Caco-2 (cell line): ENCODE measurements at regions not wholly inside any gene's neighbourhood (a gene's known extent, or its start where the extent isn't known, plus 50 kb on each side); places are given as distances from the start of the nearest gene placed in this dataset.

Source experiments
- BruUV-seq: library from RNA; stranded (reverse); fragments of 400-500 nt; replicated peaks from 2 replicates; lab custom pipeline; 2021; lab: Mats Ljungman, UMichigan
- CTCF ChIA-PET: fragments of 300-600 bp; sonication (Branson Sonifier 250); formaldehyde crosslinking; loops from one replicate; lab custom pipeline; 2022; ENCODE audit warnings: antibody characterized with exemption; lab: Charles Lee
- POLR2A ChIA-PET: fragments of 300-600 bp; sonication (Branson Sonifier 250); formaldehyde crosslinking; loops from one replicate; lab custom pipeline; 2022; ENCODE audit warnings: antibody characterized with exemption; lab: Charles Lee
- DNase-seq, 2 experiments: peaks; one replicate each; pipeline versions ENCODE4 v3.0.0 to v3.0.0-alpha.2; 2020 to 2022
- H3K27me3 ChIP-seq: replicated peaks from 2 replicates; pipeline ENCODE4 v1.6.0; 2011; ENCODE audit warnings: low read length; ENCODE audit not compliant: control insufficient read depth, insufficient read depth
- H3K36me3 ChIP-seq: 2 replicates; pipeline ENCODE4 v1.5.1; 2011; ENCODE audit warnings: low read length; ENCODE audit not compliant: control insufficient read depth, insufficient read depth
- H3K4me1 ChIP-seq: fragments of 250-450 bp; sonication (Bioruptor Pico); 2 replicates; pipeline ENCODE4 v1.5.1; 2020; ENCODE audit warnings: mild to moderate bottlenecking
- H3K4me3 ChIP-seq: 2 replicates; pipeline ENCODE4 v1.5.1; 2011; ENCODE audit warnings: low read depth, mild to moderate bottlenecking, control low read depth, low read length
- H3K9me3 ChIP-seq: fragments of 250-450 bp; sonication (Bioruptor Pico); 2 replicates; pipeline ENCODE4 v1.5.1; 2020; ENCODE audit warnings: mild to moderate bottlenecking, moderate library complexity
- H3K27ac Mint-ChIP-seq: one replicate; pipeline ENCODE4 v1.8.0; 2022; ENCODE audit warnings: mixed read lengths; ENCODE audit not compliant: unreplicated experiment
- H3K27me3 Mint-ChIP-seq: one replicate; pipeline ENCODE4 v1.8.0; 2022; ENCODE audit warnings: mixed read lengths; ENCODE audit not compliant: insufficient read depth, unreplicated experiment
- H3K36me3 Mint-ChIP-seq: one replicate; pipeline ENCODE4 v1.8.0; 2022; ENCODE audit warnings: mild to moderate bottlenecking, mixed read lengths; ENCODE audit not compliant: insufficient read depth, unreplicated experiment
- H3K4me1 Mint-ChIP-seq: one replicate; pipeline ENCODE4 v1.8.0; 2022; ENCODE audit warnings: low read depth, mixed read lengths; ENCODE audit not compliant: unreplicated experiment
- H3K4me3 Mint-ChIP-seq: one replicate; pipeline ENCODE4 v1.8.0; 2022; ENCODE audit warnings: mild to moderate bottlenecking, moderate library complexity, mixed read lengths; ENCODE audit not compliant: unreplicated experiment
- H3K9me3 Mint-ChIP-seq: one replicate; pipeline ENCODE4 v1.8.0; 2022; ENCODE audit warnings: mixed read lengths; ENCODE audit not compliant: unreplicated experiment
- CTCF ChIP-seq, 2 experiments: fragments of 200-600 bp in 1 of 2; IDR thresholded peaks; 1 replicate in 1 of 2; 2 replicates in 1 of 2; pipeline versions ENCODE4 v1.5.1 to v1.8.0; 2011 to 2022; ENCODE audit warnings: antibody characterized with exemption in 1 of 2, control low read depth in 1 of 2, inconsistent platforms in 1 of 2, low read depth in 1 of 2, low read length in 1 of 2, mild to moderate bottlenecking in 1 of 2, moderate library complexity in 1 of 2; ENCODE audit not compliant: insufficient read depth in 1 of 2, severe bottlenecking in 1 of 2, unreplicated experiment in 1 of 2
- intact Hi-C: fragments of 100-400 bp; cut with micrococcal nuclease; formaldehyde crosslinking; loops from one replicate; pipeline ENCODE4 v1.10.0; 2022; ENCODE audit not compliant: unreplicated experiment

- intact Hi-C loops = no loop called here
- no peak overlapping the region for H3K27ac Mint-ChIP-seq
- no peak overlapping the region for H3K4me3 Mint-ChIP-seq
- Histone ChIP-seq H3K27me3 (no peaks in the 10 kb centered on the region), H3K36me3 (no peaks in the 10 kb centered on the region), H3K4me3 (no peak overlapping the region), H3K9me3 (peaks cover 3% of the 10 kb centered on the region; the same call in 1 of the 2 replicates), H3K4me1 (no peaks in the 10 kb centered on the region)
- TF ChIP-seq CTCF (IDR thresholded peaks at IDR 0.05; ENCODE audit: insufficient read depth in 1 of 2, low read depth in 1 of 2, low read length in 1 of 2, severe bottlenecking in 1 of 2, unreplicated experiment in 1 of 2) = no peak
- no peaks in the 10 kb centered on the region for H3K27me3 Mint-ChIP-seq
- peaks cover 43% of the 10 kb centered on the region for H3K9me3 Mint-ChIP-seq
- no TSS peak for BruUV-seq
- POLR2A ChIA-PET = no interaction called here
- DNase-seq = peak; percentile 4 to 33
- CTCF ChIA-PET = no interaction called here
- H3K4me1 Mint-ChIP-seq = no peaks in the 10 kb centered on the region
- H3K36me3 Mint-ChIP-seq = no peaks in the 10 kb centered on the region
Observed at GRCh38 chr2:13745330-13745729, 887.2 kb upstream of the LRATD1 start.

DNA sequence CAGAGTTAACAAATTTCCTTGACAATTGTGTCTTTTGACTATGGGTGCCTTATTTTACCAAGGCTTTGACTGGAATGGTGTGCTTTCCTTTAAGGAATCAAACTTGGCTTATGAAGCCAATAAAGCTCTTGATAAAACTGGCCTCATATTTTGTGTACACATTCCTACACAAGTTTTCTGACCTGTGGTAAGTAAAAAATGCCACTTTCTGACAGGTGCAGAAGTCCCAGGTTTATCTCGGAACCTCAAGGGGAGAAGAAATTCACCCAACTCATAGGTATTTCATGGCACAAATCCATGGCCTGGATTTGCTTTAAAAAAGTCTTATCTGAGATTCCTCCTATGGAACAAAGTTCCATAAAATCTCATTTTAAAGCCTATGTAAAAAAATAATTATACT lies 880.6 kb upstream of the LRATD1 start:
- Mint-ChIP-seq H3K4me3 (no peak overlapping the region), H3K27ac (no peak overlapping the region), H3K36me3 (no peaks in the 10 kb centered on the region), H3K27me3 (no peaks in the 10 kb centered on the region), H3K9me3 (peaks cover 27% of the 10 kb centered on the region), H3K4me1 (no peaks in the 10 kb centered on the region)
- Histone ChIP-seq H3K27me3 (no peaks in the 10 kb centered on the region), H3K9me3 (peaks cover 3% of the 10 kb centered on the region; the same call in 1 of the 2 replicates), H3K4me1 (no peaks in the 10 kb centered on the region), H3K4me3 (no peak overlapping the region), H3K36me3 (no peaks in the 10 kb centered on the region)
- no peak for TF ChIP-seq CTCF (IDR thresholded peaks at IDR 0.05; ENCODE audit: insufficient read depth in 1 of 2, low read depth in 1 of 2, low read length in 1 of 2, severe bottlenecking in 1 of 2, unreplicated experiment in 1 of 2)
- ChIA-PET CTCF (no interaction called here), POLR2A (no interaction called here)
- intact Hi-C loops = no loop called here
- no TSS peak for BruUV-seq
- DNase-seq = no peak

- TF ChIP-seq CTCF (IDR thresholded peaks at IDR 0.05; ENCODE audit: insufficient read depth in 1 of 2, low read depth in 1 of 2, low read length in 1 of 2, severe bottlenecking in 1 of 2, unreplicated experiment in 1 of 2) = no peak
- no peak overlapping the region for H3K27ac Mint-ChIP-seq
- no peak overlapping the region for H3K4me3 Mint-ChIP-seq
- Histone ChIP-seq H3K4me3 (no peak overlapping the region), H3K9me3 (peaks cover 3% of the 10 kb centered on the region; the same call in 1 of the 2 replicates), H3K4me1 (no peaks in the 10 kb centered on the region), H3K27me3 (no peaks in the 10 kb centered on the region), H3K36me3 (no peaks in the 10 kb centered on the region)
- intact Hi-C loops = no loop called here
- H3K9me3 Mint-ChIP-seq = no peaks in the 10 kb centered on the region
- no peaks in the 10 kb centered on the region for H3K36me3 Mint-ChIP-seq
- peaks cover 3% of the 10 kb centered on the region for H3K27me3 Mint-ChIP-seq
- DNase-seq = no peak
- no TSS peak for BruUV-seq
- CTCF ChIA-PET = no interaction called here
- POLR2A ChIA-PET = no interaction called here
- H3K4me1 Mint-ChIP-seq = no peaks in the 10 kb centered on the region
Observed at GRCh38 chr2:13758412-13758811, 874.1 kb upstream of the LRATD1 start.
